Lung (tissue), 11 donors: ENCODE measurements at regions not wholly inside any gene's neighbourhood (a gene's known extent, or its start where the extent isn't known, plus 50 kb on each side); places are given as distances from the start of the nearest gene placed in this dataset.

Experiments used
- ATAC-seq: fragments of 200-7000 bp; cut with Tn5 transposase; one replicate; pipeline ENCODE4 v1.9.1; 2020; ENCODE audit warnings: moderate number of reproducible peaks; ENCODE audit not compliant: insufficient read depth, low FRiP score
- DNase-seq, 3 donors: peaks; one replicate each; pipeline ENCODE4 v3.0.0-alpha.2; 2013 to 2017
- H3K27ac ChIP-seq, 2 donors: one replicate each; pipeline ENCODE4 v1.5.1; 2013; ENCODE audit warnings: mild to moderate bottlenecking in 2 of 2, moderate library complexity in 2 of 2, control low read depth in 1 of 2, inconsistent platforms in 1 of 2, low read depth in 1 of 2, low read length in 1 of 2
- H3K27me3 ChIP-seq, 3 donors: one replicate each; pipeline ENCODE4 v1.5.1; 2013; ENCODE audit warnings: low read length in 2 of 3; ENCODE audit not compliant: control insufficient read depth in 3 of 3, insufficient read depth in 3 of 3
- H3K36me3 ChIP-seq, 4 donors: one replicate each; pipeline ENCODE4 v1.5.1; 2013; ENCODE audit warnings: low read length in 4 of 4, mild to moderate bottlenecking in 1 of 4, moderate library complexity in 1 of 4; ENCODE audit not compliant: control insufficient read depth in 4 of 4, insufficient read depth in 4 of 4
- H3K4me1 ChIP-seq, 5 donors: one replicate each; pipeline ENCODE4 v1.5.1; 2013; ENCODE audit warnings: low read length in 5 of 5, mild to moderate bottlenecking in 2 of 5, moderate library complexity in 1 of 5; ENCODE audit not compliant: control insufficient read depth in 5 of 5, insufficient read depth in 5 of 5
- H3K4me3 ChIP-seq: one replicate; pipeline ENCODE4 v1.5.1; 2013; ENCODE audit warnings: mild to moderate bottlenecking, control low read depth, moderate library complexity
- H3K9ac ChIP-seq, 2 donors: one replicate each; pipeline ENCODE4 v1.5.1; 2013; ENCODE audit warnings: low read length in 2 of 2, control low read depth in 1 of 2; ENCODE audit not compliant: insufficient read depth in 1 of 2
- H3K9me3 ChIP-seq, 4 donors: one replicate each; pipeline ENCODE4 v1.5.1; 2013; ENCODE audit warnings: low read length in 3 of 4, mild to moderate bottlenecking in 1 of 4, moderate library complexity in 1 of 4; ENCODE audit not compliant: control insufficient read depth in 4 of 4, insufficient read depth in 3 of 4
- CTCF ChIP-seq: IDR thresholded peaks from 2 replicates; pipeline ENCODE4 v1.5.1; 2012; ENCODE audit warnings: mild to moderate bottlenecking; ENCODE audit errors: control extremely low read depth, extremely low read depth
- WGBS, 2 donors: extraction: QIAGEN DNeasy Blood & Tissue Kit; methylation state at CpG; one replicate each; pipeline ENCODE4 v1.1.7; 2013; 5-methylcytosine and 5-hydroxymethylcytosine counted together
- donor health status: control.
- donor health status: control.
- donor health status: Bipolar disorder and iron deficiency.
- donor health status: healthy.
- donor health status: DM: yes; HTN: yes; CAD: no.

- Histone ChIP-seq H3K9ac (no peak overlapping the region), H3K36me3 (no peaks in the 10 kb centered on the region), H3K4me3 (no peak overlapping the region), H3K9me3 (no peaks in the 10 kb centered on the region), H3K4me1 (no peaks in the 10 kb centered on the region), H3K27ac (no peak overlapping the region), H3K27me3 (no peaks in the 10 kb centered on the region)
- ATAC-seq (no peak), DNase-seq (no peak)
- no peak for TF ChIP-seq CTCF
- WGBS, 2 donors, result 84 to 91% methylated on average over 3 of the region's 3 CpGs
Measured at GRCh38 chr14:39807271-39807670, 375.0 kb upstream of the FBXO33 start.

- no peaks in the 10 kb centered on the region for H3K4me1 ChIP-seq
- no peak overlapping the region for H3K27ac ChIP-seq
- no peaks in the 10 kb centered on the region for H3K27me3 ChIP-seq
- no peaks in the 10 kb centered on the region for H3K36me3 ChIP-seq
- ATAC-seq (no peak), DNase-seq (no peak)
- no peak overlapping the region for H3K4me3 ChIP-seq
- no peak overlapping the region for H3K9ac ChIP-seq
- TF ChIP-seq CTCF, result no peak
- peaks cover 0 to 2% (median 0%) of the 10 kb centered on the region in 4 donors for H3K9me3 ChIP-seq
- WGBS, 2 donors, result 79% methylated on average over 1 of the region's 1 CpG
Measured at GRCh38 chr14:39784461-39784860, 352.2 kb upstream of the FBXO33 start.

- no peaks in the 10 kb centered on the region for H3K9me3 ChIP-seq
- no peak for TF ChIP-seq CTCF
- no peak for ATAC-seq
- no peak overlapping the region for H3K27ac ChIP-seq
- H3K9ac ChIP-seq, result no peak overlapping the region
- H3K4me3 ChIP-seq, result no peak overlapping the region
- DNase-seq, result no peak
- H3K27me3 ChIP-seq, result no peaks in the 10 kb centered on the region
- H3K36me3 ChIP-seq, result no peaks in the 10 kb centered on the region
- no peaks in the 10 kb centered on the region for H3K4me1 ChIP-seq
- 82 to 94% methylated on average over 5 of the region's 5 CpGs for WGBS, 2 donors
Measured at GRCh38 chr14:39781466-39781865, 349.2 kb upstream of the FBXO33 start.

DNA sequence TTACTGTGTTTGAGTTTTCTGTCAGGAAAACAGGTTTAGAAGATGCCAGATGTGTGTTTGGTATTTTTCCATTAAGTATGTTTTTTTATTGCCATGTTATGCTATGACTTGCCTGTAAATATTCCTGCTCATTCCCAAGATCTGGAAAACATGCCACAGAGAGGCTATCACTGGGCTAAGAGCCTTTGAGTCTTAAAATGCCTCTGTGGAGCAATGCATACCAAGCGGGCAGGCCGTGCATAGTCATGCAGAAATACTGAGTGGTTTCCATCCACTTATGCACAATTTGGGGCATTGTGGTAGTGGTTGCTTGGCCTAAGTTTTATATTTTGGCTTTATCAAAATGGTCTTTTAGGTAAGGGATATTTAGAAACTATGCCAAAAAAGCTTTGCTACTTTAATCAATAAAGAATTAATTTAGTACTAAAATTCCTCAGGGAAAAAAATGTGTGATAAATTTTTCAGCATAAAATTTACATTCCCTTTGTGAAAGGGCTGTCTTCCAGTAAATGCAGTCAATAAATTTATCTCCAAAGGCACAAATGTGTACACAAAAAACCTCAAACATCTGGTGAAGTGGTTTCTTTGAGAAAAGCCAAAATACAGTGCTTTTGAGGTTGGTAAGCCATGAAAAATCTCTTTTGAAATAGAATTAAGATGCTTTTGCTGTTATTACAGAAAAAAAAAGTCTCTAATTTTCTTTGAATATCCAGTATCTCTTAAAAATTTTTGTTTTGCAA lies 341.3 kb upstream of the FBXO33 start:
- no peaks in the 10 kb centered on the region for H3K36me3 ChIP-seq
- no peak overlapping the region for H3K27ac ChIP-seq
- no peak for ATAC-seq
- DNase-seq, result no peak
- no peaks in the 10 kb centered on the region for H3K4me1 ChIP-seq
- H3K4me3 ChIP-seq, result no peak overlapping the region
- no peak overlapping the region for H3K9ac ChIP-seq
- no peaks in the 10 kb centered on the region for H3K9me3 ChIP-seq
- TF ChIP-seq CTCF, result no peak
- WGBS, 2 donors, result 82 to 88% methylated on average over 2 of the region's 2 CpGs
- H3K27me3 ChIP-seq, result no peaks in the 10 kb centered on the region
